PC-3 (cell line): ENCODE measurements at regions not wholly inside any gene's neighbourhood (a gene's known extent, or its start where the extent isn't known, plus 50 kb on each side); places are given as distances from the start of the nearest gene placed in this dataset.

Experiments used
- CTCF ChIP-seq: fragments of 300-600 bp; sonication (generic); conservative IDR thresholded peaks from 2 replicates; pipeline ENCODE4 v1.5.1; 2017; ENCODE audit warnings: antibody characterized with exemption, low read depth, mild to moderate bottlenecking, low read length
- EZH2 ChIP-seq: fragments of 300-600 bp; sonication (generic); IDR thresholded peaks from one replicate; pipeline ENCODE4 v1.6.1; 2017; ENCODE audit warnings: antibody characterized with exemption, mild to moderate bottlenecking, low read length; ENCODE audit not compliant: unreplicated experiment

DNA sequence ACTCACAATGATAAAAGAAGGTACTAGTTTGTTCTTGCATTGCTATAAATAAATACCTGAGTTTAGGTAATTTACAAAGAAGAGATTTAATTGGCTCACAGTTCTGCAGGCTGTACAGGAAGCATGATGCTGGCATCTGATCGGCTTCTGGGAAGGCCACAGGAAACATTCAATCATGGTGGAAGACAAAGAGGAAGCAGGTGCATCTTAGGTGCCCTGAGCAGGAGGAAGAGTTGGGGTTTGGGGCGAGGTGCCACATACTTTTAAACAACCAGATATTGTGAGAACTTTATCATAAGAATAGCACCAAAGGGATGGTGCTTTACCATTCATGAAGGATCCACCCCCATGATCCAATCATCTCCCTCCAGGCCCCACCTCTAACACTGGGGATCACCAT, 752.6 kb upstream of the FLRT2 start:
- TF ChIP-seq EZH2: no peak
- TF ChIP-seq CTCF: no peak
